ENCODE measurements at regions not wholly inside any gene's neighbourhood (a gene's known extent, or its start where the extent isn't known, plus 50 kb on each side); places are given as distances from the start of the nearest gene placed in this dataset.

GRCh38 chr12:72872238-72872887 is 600.2 kb downstream of the TRHDE start:
- Mint-ChIP-seq H3K4me3 (ENCODE audit: unreplicated experiment) (no peak overlapping the region), H3K36me3 (ENCODE audit: low read depth) (no peaks in the 10 kb centered on the region), H3K4me1 (ENCODE audit: low read depth) (no peaks in the 10 kb centered on the region), H3K27me3 (ENCODE audit: low read depth) (no peaks in the 10 kb centered on the region), H3K9me3 (ENCODE audit: low read depth) (peaks cover 22% of the 10 kb centered on the region), H3K27ac (ENCODE audit: unreplicated experiment) (no peak overlapping the region)
- no peak for TF ChIP-seq CTCF (IDR thresholded peaks at IDR 0.05)
- no peak for DNase-seq (ENCODE audit: low spot score)

- no peak for TF ChIP-seq CTCF (IDR thresholded peaks at IDR 0.05)
- no peaks in the 10 kb centered on the region for H3K4me1 Mint-ChIP-seq (ENCODE audit: low read depth)
- no peak overlapping the region for H3K27ac Mint-ChIP-seq (ENCODE audit: unreplicated experiment)
- no peak overlapping the region for H3K4me3 Mint-ChIP-seq (ENCODE audit: unreplicated experiment)
- H3K36me3 Mint-ChIP-seq (ENCODE audit: low read depth): no peaks in the 10 kb centered on the region
- no peaks in the 10 kb centered on the region for H3K27me3 Mint-ChIP-seq (ENCODE audit: low read depth)
- no peak for DNase-seq (ENCODE audit: low spot score)
- H3K9me3 Mint-ChIP-seq (ENCODE audit: low read depth): peaks cover 26% of the 10 kb centered on the region
These were observed 600.8 kb downstream of the TRHDE start for GRCh38 chr12:72872996-72873395.

GRCh38 chr12:72876092-72876491 is 603.9 kb downstream of the TRHDE start:
- no peaks in the 10 kb centered on the region for H3K36me3 Mint-ChIP-seq (ENCODE audit: low read depth)

GRCh38 chr12:72888693-72889092 is 616.5 kb downstream of the TRHDE start:
- Mint-ChIP-seq H3K27me3 (ENCODE audit: low read depth) (no peaks in the 10 kb centered on the region), H3K4me1 (ENCODE audit: low read depth) (no peaks in the 10 kb centered on the region), H3K9me3 (ENCODE audit: low read depth) (no peaks in the 10 kb centered on the region), H3K4me3 (ENCODE audit: unreplicated experiment) (no peak overlapping the region), H3K27ac (ENCODE audit: unreplicated experiment) (no peak overlapping the region), H3K36me3 (ENCODE audit: low read depth) (no peaks in the 10 kb centered on the region)
- TF ChIP-seq CTCF (IDR thresholded peaks at IDR 0.05): no peak
- no peak for DNase-seq (ENCODE audit: low spot score)

More at GRCh38 chr12:72876092-72876491, 603.9 kb downstream of the TRHDE start:
- no peak for DNase-seq (ENCODE audit: low spot score)
- no peak overlapping the region for H3K27ac Mint-ChIP-seq (ENCODE audit: unreplicated experiment)
- TF ChIP-seq CTCF (IDR thresholded peaks at IDR 0.05): no peak
- no peaks in the 10 kb centered on the region for H3K27me3 Mint-ChIP-seq (ENCODE audit: low read depth)
- H3K9me3 Mint-ChIP-seq (ENCODE audit: low read depth): peaks cover 35% of the 10 kb centered on the region
- no peak overlapping the region for H3K4me3 Mint-ChIP-seq (ENCODE audit: unreplicated experiment)
- H3K4me1 Mint-ChIP-seq (ENCODE audit: low read depth): no peaks in the 10 kb centered on the region

GRCh38 chr12:72889791-72890190 is 617.6 kb downstream of the TRHDE start:
- Mint-ChIP-seq H3K4me3 (ENCODE audit: unreplicated experiment) (no peak overlapping the region), H3K36me3 (ENCODE audit: low read depth) (no peaks in the 10 kb centered on the region)
- DNase-seq (ENCODE audit: low spot score): no peak

More at GRCh38 chr12:72889791-72890190, 617.6 kb downstream of the TRHDE start:
- Mint-ChIP-seq H3K4me1 (ENCODE audit: low read depth) (no peaks in the 10 kb centered on the region), H3K27me3 (ENCODE audit: low read depth) (no peaks in the 10 kb centered on the region), H3K27ac (ENCODE audit: unreplicated experiment) (no peak overlapping the region), H3K9me3 (ENCODE audit: low read depth) (no peaks in the 10 kb centered on the region)
- TF ChIP-seq CTCF (IDR thresholded peaks at IDR 0.05): no peak

All from chondrocyte (in vitro differentiated cells).